Endothelial cell of umbilical vein (primary cell): ENCODE measurements at regions not wholly inside any gene's neighbourhood (a gene's known extent, or its start where the extent isn't known, plus 50 kb on each side); places are given as distances from the start of the nearest gene placed in this dataset.

Experiments
- CTCF ChIP-seq, 2 donors: IDR thresholded peaks; 1 replicate in 1 of 2; 2 replicates in 1 of 2; pipeline ENCODE4 v1.5.1; 2011; ENCODE audit warnings: low read length in 2 of 2, mild to moderate bottlenecking in 2 of 2, moderate library complexity in 2 of 2, control low read depth in 1 of 2, inconsistent platforms in 1 of 2, low read depth in 1 of 2; ENCODE audit not compliant: insufficient read depth in 1 of 2; ENCODE audit errors: extremely low read depth in 1 of 2
- EZH2 ChIP-seq: IDR thresholded peaks from 2 replicates; pipeline ENCODE4 v1.6.1; 2012; ENCODE audit warnings: borderline replicate concordance, low read depth, mild to moderate bottlenecking, moderate library complexity, low read length, inconsistent platforms; ENCODE audit not compliant: severe bottlenecking
- GATA2 ChIP-seq: IDR thresholded peaks from 2 replicates; pipeline ENCODE4 v1.7.0; 2011; ENCODE audit warnings: low read depth, mild to moderate bottlenecking, moderate library complexity, mixed read lengths, low read length; ENCODE audit not compliant: insufficient read length, insufficient read depth
- JUN ChIP-seq: IDR thresholded peaks from 2 replicates; pipeline ENCODE4 v1.6.1; 2011; ENCODE audit warnings: borderline replicate concordance, low read depth; ENCODE audit not compliant: insufficient read length, insufficient read depth
- MAX ChIP-seq: IDR thresholded peaks from 2 replicates; pipeline ENCODE4 v1.6.1; 2011; ENCODE audit not compliant: insufficient read depth, insufficient read length
- POLR2A ChIP-seq: IDR thresholded peaks from 2 replicates; pipeline ENCODE4 v1.6.1; 2012; ENCODE audit warnings: low read depth, mild to moderate bottlenecking, control low read depth, low read length
- POLR2AphosphoS5 ChIP-seq: IDR thresholded peaks from 2 replicates; pipeline ENCODE4 v1.6.1; 2012; ENCODE audit warnings: low read depth, mild to moderate bottlenecking, control low read depth, low read length, moderate library complexity; ENCODE audit not compliant: insufficient read depth

GRCh38 chr1:89436856-89437255 is 73.0 kb downstream of the GBP6 start:
- TF ChIP-seq CTCF (IDR thresholded peaks at IDR 0.05; ENCODE audit: extremely low read depth in 1 of 2, insufficient read depth in 1 of 2, low read depth in 1 of 2, low read length in 2 of 2) (no peak), POLR2AphosphoS5 (no peak), JUN (no peak), EZH2 (no peak), POLR2A (no peak), MAX (no peak), GATA2 (no peak)
